Calu3 (cell line): ENCODE measurements at regions not wholly inside any gene's neighbourhood (a gene's known extent, or its start where the extent isn't known, plus 50 kb on each side); places are given as distances from the start of the nearest gene placed in this dataset.

Experiments used
- BruUV-seq: library from RNA; stranded (reverse); fragments of 400-500 nt; replicated peaks from 2 replicates; lab custom pipeline; 2021; lab: Mats Ljungman, UMichigan
- CTCF ChIA-PET: fragments of 300-600 bp; sonication (Branson Sonifier 250); formaldehyde crosslinking; loops from one replicate; lab custom pipeline; 2022; ENCODE audit warnings: antibody characterized with exemption; lab: Charles Lee
- DNase-seq: peaks from one replicate; pipeline ENCODE4 v3.0.0; 2022
- H3K27ac Mint-ChIP-seq: one replicate; pipeline ENCODE4 v1.8.0; 2022; ENCODE audit warnings: mixed read lengths; ENCODE audit not compliant: unreplicated experiment
- H3K27me3 Mint-ChIP-seq: one replicate; pipeline ENCODE4 v1.8.0; 2022; ENCODE audit warnings: mixed read lengths; ENCODE audit not compliant: unreplicated experiment
- H3K36me3 Mint-ChIP-seq: one replicate; pipeline ENCODE4 v1.8.0; 2022; ENCODE audit warnings: mild to moderate bottlenecking, moderate library complexity, mixed read lengths; ENCODE audit not compliant: insufficient read depth, unreplicated experiment
- H3K4me1 Mint-ChIP-seq: one replicate; pipeline ENCODE4 v1.8.0; 2022; ENCODE audit warnings: mild to moderate bottlenecking, low read depth, mixed read lengths; ENCODE audit not compliant: unreplicated experiment
- H3K4me3 Mint-ChIP-seq: one replicate; pipeline ENCODE4 v1.8.0; 2022; ENCODE audit warnings: mild to moderate bottlenecking, low read depth, moderate library complexity, mixed read lengths; ENCODE audit not compliant: unreplicated experiment
- H3K9me3 Mint-ChIP-seq: one replicate; pipeline ENCODE4 v1.8.0; 2022; ENCODE audit warnings: low read depth, mixed read lengths; ENCODE audit not compliant: unreplicated experiment
- intact Hi-C: fragments of 100-400 bp; cut with micrococcal nuclease; formaldehyde crosslinking; loops from one replicate; pipeline ENCODE4 v1.10.0; 2022; ENCODE audit not compliant: unreplicated experiment
- TF ChIP-seq, protein P1 (sequence below): fragments of 200-600 bp; IDR thresholded peaks from one replicate; pipeline ENCODE4 v1.8.0; 2022; ENCODE audit warnings: antibody characterized with exemption; ENCODE audit not compliant: unreplicated experiment

DNA sequence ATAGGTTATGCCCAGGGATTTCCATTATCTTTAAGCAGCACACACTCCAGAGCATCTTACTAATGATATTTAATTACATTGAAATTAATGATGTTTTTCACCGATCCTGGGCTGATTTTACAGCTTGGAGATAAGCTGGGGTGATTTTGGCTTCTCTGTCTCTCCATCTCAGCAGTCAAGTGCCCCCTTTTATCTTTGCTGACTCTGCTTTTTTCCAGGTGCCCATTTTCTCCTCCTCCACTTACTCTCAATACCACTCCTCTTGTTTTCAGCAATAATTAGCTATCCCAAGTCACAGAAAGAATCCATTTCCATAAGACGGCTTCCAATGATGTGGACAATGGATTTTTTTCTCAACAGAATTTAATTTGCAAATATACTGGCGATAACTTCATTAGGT lies 266.7 kb downstream of the GBA3 start:
- Mint-ChIP-seq H3K27ac (no peak overlapping the region), H3K36me3 (peaks cover 5% of the 10 kb centered on the region), H3K9me3 (no peaks in the 10 kb centered on the region), H3K4me3 (no peak overlapping the region), H3K27me3 (no peaks in the 10 kb centered on the region), H3K4me1 (peaks cover 9% of the 10 kb centered on the region)
- intact Hi-C loops = no loop called here
- CTCF ChIA-PET = no interaction called here
- TF ChIP-seq, protein P1, sequence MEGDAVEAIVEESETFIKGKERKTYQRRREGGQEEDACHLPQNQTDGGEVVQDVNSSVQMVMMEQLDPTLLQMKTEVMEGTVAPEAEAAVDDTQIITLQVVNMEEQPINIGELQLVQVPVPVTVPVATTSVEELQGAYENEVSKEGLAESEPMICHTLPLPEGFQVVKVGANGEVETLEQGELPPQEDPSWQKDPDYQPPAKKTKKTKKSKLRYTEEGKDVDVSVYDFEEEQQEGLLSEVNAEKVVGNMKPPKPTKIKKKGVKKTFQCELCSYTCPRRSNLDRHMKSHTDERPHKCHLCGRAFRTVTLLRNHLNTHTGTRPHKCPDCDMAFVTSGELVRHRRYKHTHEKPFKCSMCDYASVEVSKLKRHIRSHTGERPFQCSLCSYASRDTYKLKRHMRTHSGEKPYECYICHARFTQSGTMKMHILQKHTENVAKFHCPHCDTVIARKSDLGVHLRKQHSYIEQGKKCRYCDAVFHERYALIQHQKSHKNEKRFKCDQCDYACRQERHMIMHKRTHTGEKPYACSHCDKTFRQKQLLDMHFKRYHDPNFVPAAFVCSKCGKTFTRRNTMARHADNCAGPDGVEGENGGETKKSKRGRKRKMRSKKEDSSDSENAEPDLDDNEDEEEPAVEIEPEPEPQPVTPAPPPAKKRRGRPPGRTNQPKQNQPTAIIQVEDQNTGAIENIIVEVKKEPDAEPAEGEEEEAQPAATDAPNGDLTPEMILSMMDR = no peak
- no TSS peak for BruUV-seq
- no peak for DNase-seq

DNA sequence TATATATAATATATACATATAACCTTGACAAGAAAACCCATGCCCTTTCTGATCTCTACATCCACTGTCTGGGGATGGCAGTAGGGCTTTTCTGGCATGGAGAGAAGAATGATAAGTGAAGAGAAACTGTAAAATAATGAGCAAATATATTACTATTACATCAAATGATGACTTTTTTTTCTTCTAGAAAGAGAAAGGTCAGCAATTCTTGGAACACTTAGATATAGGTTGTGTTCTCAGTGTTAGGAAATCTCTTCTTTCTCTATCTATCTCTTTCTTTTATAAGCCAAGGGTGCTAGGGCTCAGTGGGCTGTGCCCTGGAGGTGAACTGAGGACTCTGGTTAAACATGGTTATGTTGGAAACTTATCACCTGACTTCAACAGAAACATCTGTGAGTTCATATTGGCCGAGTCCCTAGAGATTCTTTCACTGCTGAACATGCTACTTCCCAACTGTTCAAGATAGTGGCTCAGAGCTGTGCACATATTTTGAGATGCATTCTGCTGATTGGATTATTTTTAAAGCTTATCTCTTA lies 265.1 kb downstream of the GBA3 start:
- Mint-ChIP-seq H3K4me1 (peaks cover 8% of the 10 kb centered on the region), H3K27me3 (no peaks in the 10 kb centered on the region), H3K4me3 (no peak overlapping the region), H3K27ac (no peak overlapping the region), H3K9me3 (no peaks in the 10 kb centered on the region), H3K36me3 (peaks cover 5% of the 10 kb centered on the region)
- intact Hi-C loops = no loop called here
- CTCF ChIA-PET = no interaction called here
- no peak for DNase-seq
- BruUV-seq = no TSS peak
- TF ChIP-seq, protein P1 = no peak

DNA sequence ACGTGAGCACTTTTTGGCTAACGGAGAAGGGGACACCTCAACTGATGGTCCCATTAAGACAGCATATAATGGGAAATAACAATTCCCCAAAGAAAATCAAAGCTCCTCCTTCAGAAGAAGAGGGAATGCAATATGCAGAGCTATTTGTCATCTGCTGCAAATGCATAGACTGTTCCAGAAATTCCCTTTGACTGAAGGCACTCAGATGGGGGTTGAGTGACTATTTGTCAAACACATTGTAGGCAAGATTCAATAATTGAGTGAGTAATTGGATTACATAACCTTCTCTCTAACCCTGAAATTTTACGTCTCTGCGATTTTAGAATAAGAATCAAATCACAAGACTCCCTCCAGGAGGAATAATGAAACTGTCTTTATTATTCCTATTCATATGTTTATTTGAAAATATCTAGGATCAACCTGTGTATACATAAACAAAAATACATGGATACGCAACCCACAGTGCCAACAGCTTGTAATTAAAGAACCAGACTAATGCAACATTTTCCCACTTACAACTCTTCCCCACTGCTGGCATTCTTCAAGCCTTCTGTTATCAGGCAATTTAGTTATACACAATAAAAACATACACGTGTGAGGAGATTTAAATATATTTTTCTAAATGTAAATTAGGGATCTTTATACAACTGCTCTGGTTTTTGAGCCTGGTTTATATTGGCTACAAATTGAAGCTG lies 256.6 kb downstream of the GBA3 start:
- Mint-ChIP-seq H3K27ac (no peak overlapping the region), H3K27me3 (no peaks in the 10 kb centered on the region), H3K36me3 (no peaks in the 10 kb centered on the region), H3K4me3 (no peak overlapping the region), H3K4me1 (no peaks in the 10 kb centered on the region), H3K9me3 (no peaks in the 10 kb centered on the region)
- TF ChIP-seq, protein P1 = no peak
- BruUV-seq = no TSS peak
- CTCF ChIA-PET = no interaction called here
- no peak for DNase-seq
- intact Hi-C loops = no loop called here

DNA sequence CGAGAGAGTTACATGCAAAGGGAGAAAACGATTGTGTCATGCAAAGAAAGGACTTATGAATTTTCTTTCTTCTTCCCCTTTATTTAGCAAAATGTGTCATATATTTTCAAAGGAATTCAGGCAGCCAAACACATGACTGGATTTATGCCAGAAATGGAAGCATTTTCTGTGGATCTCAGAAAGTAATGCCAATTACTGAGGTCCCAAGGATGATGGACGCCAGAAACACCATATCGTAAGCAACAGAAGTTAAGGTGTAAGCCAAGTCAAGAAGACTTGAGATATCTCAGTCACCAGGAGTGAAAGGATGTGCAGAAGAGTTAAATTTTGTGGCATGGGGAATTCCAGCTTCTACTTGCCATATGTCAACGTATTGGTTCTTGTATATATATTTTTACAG lies 255.1 kb downstream of the GBA3 start:
- H3K4me1 Mint-ChIP-seq = no peaks in the 10 kb centered on the region

More for the DNA sequence above, 255.1 kb downstream of the GBA3 start:
- intact Hi-C loops = no loop called here
- no peaks in the 10 kb centered on the region for H3K27me3 Mint-ChIP-seq
- no peak overlapping the region for H3K4me3 Mint-ChIP-seq
- no peak overlapping the region for H3K27ac Mint-ChIP-seq
- CTCF ChIA-PET = no interaction called here
- BruUV-seq = no TSS peak
- H3K9me3 Mint-ChIP-seq = no peaks in the 10 kb centered on the region
- no peak for DNase-seq
- H3K36me3 Mint-ChIP-seq = no peaks in the 10 kb centered on the region
- TF ChIP-seq, protein P1 = no peak
